Activated CD4-positive, alpha-beta memory T cell treated with anti-CD3 and anti-CD28 coated beads, Interleukin-2, amount 10 ng/mL, durations not matched to agents 7 days and 5 days (primary cell): ENCODE measurements at regions not wholly inside any gene's neighbourhood (a gene's known extent, or its start where the extent isn't known, plus 50 kb on each side); places are given as distances from the start of the nearest gene placed in this dataset.
"Not testable (repeated sequence)": the region's sequence is repeated elsewhere in the genome, so short reads cannot be mapped to it uniquely, and the experiment has no call there.

ENCODE experiments used
- CTCF ChIA-PET: fragments of 350-600 bp; sonication (Branson Sonifier 250); formaldehyde crosslinking; loops from one replicate; lab custom pipeline; 2021; ENCODE audit warnings: antibody characterized with exemption, inconsistent platforms; lab: Charles Lee
- POLR2A ChIA-PET: fragments of 350-600 bp; sonication (Branson Sonifier 250); formaldehyde crosslinking; loops from one replicate; lab custom pipeline; 2021; ENCODE audit warnings: antibody characterized with exemption; lab: Charles Lee
- DNase-seq: peaks from one replicate; pipeline ENCODE4 v3.0.0-alpha.2; 2020
- H3K27ac Mint-ChIP-seq: one replicate; pipeline ENCODE4 v1.8.0; 2021; ENCODE audit warnings: mild to moderate bottlenecking, mixed read lengths
- H3K27me3 Mint-ChIP-seq: one replicate; pipeline ENCODE4 v1.8.0; 2021; ENCODE audit warnings: mixed read lengths
- H3K36me3 Mint-ChIP-seq: one replicate; pipeline ENCODE4 v1.8.0; 2021; ENCODE audit warnings: low read depth, mixed read lengths
- H3K4me1 Mint-ChIP-seq: one replicate; pipeline ENCODE4 v1.8.0; 2021; ENCODE audit warnings: mixed read lengths
- H3K4me3 Mint-ChIP-seq: one replicate; pipeline ENCODE4 v1.8.0; 2021; ENCODE audit warnings: mild to moderate bottlenecking, mixed read lengths
- H3K9me3 Mint-ChIP-seq: one replicate; pipeline ENCODE4 v1.8.0; 2021; ENCODE audit warnings: mixed read lengths

DNA sequence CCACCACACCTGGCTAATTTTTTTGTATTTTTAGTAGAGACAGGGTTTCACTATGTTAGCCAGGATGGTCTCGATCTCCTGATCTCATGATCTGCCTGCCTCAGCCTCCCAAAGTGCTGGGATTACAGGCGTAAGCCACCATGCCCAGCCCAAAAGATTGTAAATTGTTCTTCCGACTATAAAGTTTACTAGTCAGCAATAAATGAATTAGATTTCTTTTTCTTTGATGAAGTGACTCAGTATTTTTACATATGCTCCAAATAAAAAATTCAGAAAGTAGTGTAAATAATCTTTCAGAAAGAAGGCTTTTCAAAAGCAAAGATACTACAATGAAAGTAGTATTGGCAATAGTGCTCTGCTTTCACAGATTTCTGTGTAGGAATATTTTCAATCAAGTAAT, 1680.9 kb downstream of the MRPL39 start:
- H3K4me1 Mint-ChIP-seq: peaks cover 14% of the 10 kb centered on the region
- H3K27ac Mint-ChIP-seq, H3K4me3 Mint-ChIP-seq, DNase-seq, H3K36me3 Mint-ChIP-seq, CTCF ChIA-PET, H3K9me3 Mint-ChIP-seq, POLR2A ChIA-PET, H3K27me3 Mint-ChIP-seq: not testable (repeated sequence)

DNA sequence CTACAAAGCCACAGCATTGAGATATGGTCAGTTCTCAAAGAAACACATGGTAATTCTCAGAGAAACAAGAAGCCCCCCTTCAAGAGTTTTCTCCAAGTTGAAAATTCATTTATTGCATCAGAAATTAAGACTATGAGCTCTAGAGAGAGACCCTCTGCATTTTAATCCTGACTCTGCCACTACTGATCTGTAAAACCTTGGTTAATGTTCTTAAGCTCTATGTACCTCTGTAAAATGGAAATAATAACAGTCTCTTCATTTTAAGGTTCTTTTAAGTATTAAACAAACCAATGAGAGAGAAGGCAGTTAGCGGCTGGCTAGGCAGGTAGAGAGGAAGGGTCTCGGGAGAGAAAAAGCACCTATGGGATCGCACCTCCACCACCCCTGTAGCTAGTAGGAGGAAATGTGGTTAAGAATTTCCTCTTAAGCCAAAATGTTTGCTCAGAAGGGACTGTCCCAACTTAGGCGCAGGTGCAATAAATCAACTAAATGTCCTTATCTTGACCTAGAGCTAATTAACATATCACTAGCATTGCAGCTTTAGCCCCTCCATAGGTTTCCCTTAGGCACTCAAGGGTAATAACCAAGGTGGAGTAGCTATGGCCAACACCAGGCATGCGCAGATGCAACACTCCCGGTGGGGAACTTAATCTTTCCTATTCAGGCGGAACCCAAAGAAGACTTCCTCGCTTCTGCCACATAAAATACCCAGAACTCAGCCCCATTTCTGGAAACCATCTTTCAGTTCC, 1685.4 kb downstream of the MRPL39 start:
- ChIA-PET CTCF (no interaction called here), POLR2A (no interaction called here)
- no peak for DNase-seq
- Mint-ChIP-seq H3K4me3 (no peak overlapping the region), H3K9me3 (peaks cover 2% of the 10 kb centered on the region), H3K27me3 (peaks cover 5% of the 10 kb centered on the region), H3K36me3 (no peaks in the 10 kb centered on the region), H3K4me1 (peaks cover 17% of the 10 kb centered on the region), H3K27ac (no peak overlapping the region)

DNA sequence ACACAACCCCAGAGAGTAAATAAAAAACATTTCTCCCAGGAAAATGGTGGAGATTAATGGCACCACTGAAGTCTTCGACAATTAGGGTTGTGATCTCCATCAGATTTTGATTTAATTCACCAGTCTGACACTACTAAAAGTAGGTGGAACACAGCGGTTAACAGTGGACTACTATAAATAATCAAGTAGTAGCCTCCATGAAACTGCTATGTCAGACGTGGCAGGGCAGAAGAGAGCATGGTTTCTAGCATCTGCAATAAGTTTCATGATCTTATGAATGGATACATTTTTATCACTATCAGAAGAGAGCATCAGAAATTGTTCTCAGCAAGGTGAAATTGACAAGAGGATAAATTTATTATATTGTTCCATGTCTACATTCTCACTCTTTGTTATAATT, 1706.6 kb downstream of the MRPL39 start:
- ChIA-PET POLR2A (no interaction called here), CTCF (no interaction called here)
- H3K4me1 Mint-ChIP-seq: peaks cover 3% of the 10 kb centered on the region
- H3K4me3 Mint-ChIP-seq: no peak overlapping the region
- no peak overlapping the region for H3K27ac Mint-ChIP-seq
- no peaks in the 10 kb centered on the region for H3K27me3 Mint-ChIP-seq
- H3K9me3 Mint-ChIP-seq: peaks cover 3% of the 10 kb centered on the region
- no peaks in the 10 kb centered on the region for H3K36me3 Mint-ChIP-seq
- no peak for DNase-seq

DNA sequence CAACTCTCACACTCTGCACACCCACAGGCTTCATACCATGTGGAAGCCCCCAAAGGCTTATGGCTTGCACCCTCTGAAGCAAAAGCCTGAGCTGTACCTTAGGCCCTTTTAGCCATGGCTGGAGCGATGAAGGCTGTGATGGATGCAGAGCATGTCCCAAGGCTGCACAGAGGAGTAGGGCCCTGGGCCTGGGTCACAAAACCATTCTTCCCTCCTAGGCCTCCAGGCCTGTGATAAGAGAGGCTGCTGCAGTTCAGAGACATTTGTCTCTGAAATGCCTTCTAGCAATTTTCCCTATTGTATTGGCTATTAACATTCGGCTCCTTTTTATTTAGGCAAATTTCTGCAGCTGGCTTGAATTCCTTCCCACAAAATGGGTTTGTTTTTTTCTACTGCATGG, 1707.7 kb downstream of the MRPL39 start:
- no peak for DNase-seq
- CTCF ChIA-PET: no interaction called here
- Mint-ChIP-seq H3K27me3 (no peaks in the 10 kb centered on the region), H3K27ac (no peak overlapping the region), H3K4me1 (no peaks in the 10 kb centered on the region), H3K9me3 (peaks cover 3% of the 10 kb centered on the region), H3K36me3 (no peaks in the 10 kb centered on the region), H3K4me3 (no peak overlapping the region)
- POLR2A ChIA-PET: no interaction called here

DNA sequence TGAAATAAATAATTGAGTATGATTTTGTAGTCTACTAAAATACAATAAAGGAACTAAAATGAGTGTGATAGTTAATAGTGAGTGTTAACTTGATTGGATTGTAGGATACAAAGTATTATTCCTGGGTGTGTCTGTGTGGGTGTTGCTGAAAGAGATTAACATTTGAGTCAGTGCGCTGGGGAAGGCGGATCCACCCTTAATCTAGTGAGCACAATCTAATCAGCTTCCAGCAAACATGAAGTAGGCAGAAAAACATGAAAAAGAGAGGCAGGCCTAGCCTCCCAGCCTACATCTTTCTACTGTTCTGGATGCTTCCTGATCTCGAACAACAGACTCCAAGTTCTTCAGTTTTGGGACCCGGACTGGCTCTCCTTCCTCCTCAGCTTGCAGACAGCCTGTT, 1716.6 kb downstream of the MRPL39 start:
- DNase-seq: no peak
- ChIA-PET CTCF (no interaction called here), POLR2A (no interaction called here)
- no peaks in the 10 kb centered on the region for H3K27me3 Mint-ChIP-seq
- H3K4me3 Mint-ChIP-seq: no peak overlapping the region
- no peaks in the 10 kb centered on the region for H3K36me3 Mint-ChIP-seq
- no peaks in the 10 kb centered on the region for H3K9me3 Mint-ChIP-seq
- peaks cover 7% of the 10 kb centered on the region for H3K4me1 Mint-ChIP-seq
- no peak overlapping the region for H3K27ac Mint-ChIP-seq

DNA sequence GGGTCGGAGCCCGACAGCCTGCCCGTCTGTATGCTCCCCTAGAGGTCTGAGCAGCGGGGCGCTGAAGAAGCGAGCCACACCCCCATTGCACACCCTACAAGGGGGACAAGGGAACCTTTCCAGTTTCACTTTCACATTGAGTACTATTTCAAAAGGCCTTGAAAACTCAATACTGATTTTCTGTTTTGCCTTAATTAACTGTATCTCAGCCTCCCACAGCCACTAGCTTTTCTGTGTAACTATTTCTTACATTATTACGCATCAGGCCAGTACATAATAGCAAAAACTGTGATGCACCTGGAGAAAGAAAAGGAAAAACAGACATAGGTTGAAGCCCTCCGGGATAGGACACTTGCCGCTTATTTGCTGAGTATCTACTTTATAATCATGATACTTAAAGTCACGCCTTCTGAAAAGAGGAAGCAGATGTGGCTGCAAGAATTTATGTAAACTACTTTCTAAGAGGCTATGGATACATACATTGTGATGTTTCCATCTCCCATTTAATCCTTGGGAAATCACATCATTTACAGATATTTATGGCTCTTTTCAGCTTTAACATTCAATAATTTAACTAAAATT, 1719.5 kb downstream of the MRPL39 start:
- ChIA-PET CTCF (no interaction called here), POLR2A (no interaction called here)
- Mint-ChIP-seq H3K27me3 (no peaks in the 10 kb centered on the region), H3K27ac (peak overlapping the region; percentile 22), H3K9me3 (no peaks in the 10 kb centered on the region), H3K4me3 (peak overlapping the region; percentile 64), H3K36me3 (no peaks in the 10 kb centered on the region), H3K4me1 (peaks cover 7% of the 10 kb centered on the region)
- DNase-seq: peak; percentile 45

DNA sequence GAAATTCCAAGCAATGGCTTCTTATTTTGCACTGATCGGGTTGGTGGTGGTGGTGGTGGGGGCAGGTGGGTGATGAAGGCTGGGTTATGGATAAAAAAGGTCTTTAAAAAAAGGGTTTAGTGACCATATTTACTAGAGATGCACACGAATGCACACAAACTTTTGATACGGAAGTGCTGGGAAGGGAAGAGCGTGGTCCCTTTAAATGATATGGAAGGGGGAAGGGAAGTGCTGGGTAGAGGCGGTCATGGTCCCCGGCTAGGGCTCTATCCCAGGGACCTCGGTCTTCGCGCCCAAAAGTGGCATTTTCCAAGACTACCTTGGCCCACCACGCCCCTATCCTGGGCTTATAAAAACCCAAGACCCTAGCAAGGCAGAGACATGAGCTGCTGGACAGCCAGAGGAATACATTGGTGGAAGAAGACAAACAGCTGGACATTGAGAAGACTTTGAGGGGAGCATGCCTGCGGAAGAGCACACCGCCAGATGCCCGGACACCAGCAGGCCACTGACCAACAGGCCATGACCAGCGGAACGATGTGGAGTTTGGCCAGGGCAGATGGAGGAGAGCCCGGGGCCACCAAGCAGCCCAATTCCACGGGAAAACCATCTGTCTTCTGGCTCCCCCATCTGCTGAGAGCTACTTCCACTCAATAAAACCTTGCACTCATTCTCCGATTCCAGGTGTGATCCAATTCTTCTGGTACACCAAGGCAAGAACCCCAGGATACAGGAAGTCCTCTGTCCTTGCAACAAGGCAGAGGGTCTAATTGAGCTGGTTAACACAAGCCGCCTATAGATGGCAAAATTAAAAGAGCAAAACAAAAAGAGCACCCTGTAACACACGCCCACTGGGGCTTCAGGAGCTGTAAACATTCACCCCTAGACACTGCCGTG, 1720.2 kb downstream of the MRPL39 start:
- DNase-seq: no peak
- peak overlapping the region; percentile 64 for H3K4me3 Mint-ChIP-seq
- H3K4me1 Mint-ChIP-seq: peaks cover 7% of the 10 kb centered on the region
- POLR2A ChIA-PET: no interaction called here
- no peaks in the 10 kb centered on the region for H3K27me3 Mint-ChIP-seq
- CTCF ChIA-PET: no interaction called here
- H3K27ac Mint-ChIP-seq: peak overlapping the region; percentile 22
- H3K9me3 Mint-ChIP-seq: no peaks in the 10 kb centered on the region
- H3K36me3 Mint-ChIP-seq: no peaks in the 10 kb centered on the region

DNA sequence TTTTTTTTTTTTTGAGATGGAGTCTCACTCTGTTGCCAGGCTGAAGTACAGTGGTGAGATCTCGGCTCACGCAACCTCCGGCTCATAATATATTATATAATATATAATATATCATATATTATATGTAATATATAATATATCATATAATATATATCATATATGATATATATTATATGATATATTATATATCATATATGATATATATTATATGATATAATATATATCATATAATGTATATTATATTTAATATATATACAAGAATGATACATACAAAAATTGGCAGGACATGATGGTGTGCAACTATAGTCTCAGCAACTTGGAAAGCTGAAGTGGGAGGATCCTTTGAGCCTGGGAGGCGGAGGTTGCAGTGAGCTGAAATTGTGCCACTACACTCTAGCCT, 1725.5 kb downstream of the MRPL39 start:
- H3K4me3 Mint-ChIP-seq: no peak overlapping the region
- no peaks in the 10 kb centered on the region for H3K4me1 Mint-ChIP-seq
- POLR2A ChIA-PET: no interaction called here
- no peak overlapping the region for H3K27ac Mint-ChIP-seq
- CTCF ChIA-PET: no interaction called here
- DNase-seq: no peak
- no peaks in the 10 kb centered on the region for H3K36me3 Mint-ChIP-seq
- no peaks in the 10 kb centered on the region for H3K27me3 Mint-ChIP-seq
- peaks cover 2% of the 10 kb centered on the region for H3K9me3 Mint-ChIP-seq

DNA sequence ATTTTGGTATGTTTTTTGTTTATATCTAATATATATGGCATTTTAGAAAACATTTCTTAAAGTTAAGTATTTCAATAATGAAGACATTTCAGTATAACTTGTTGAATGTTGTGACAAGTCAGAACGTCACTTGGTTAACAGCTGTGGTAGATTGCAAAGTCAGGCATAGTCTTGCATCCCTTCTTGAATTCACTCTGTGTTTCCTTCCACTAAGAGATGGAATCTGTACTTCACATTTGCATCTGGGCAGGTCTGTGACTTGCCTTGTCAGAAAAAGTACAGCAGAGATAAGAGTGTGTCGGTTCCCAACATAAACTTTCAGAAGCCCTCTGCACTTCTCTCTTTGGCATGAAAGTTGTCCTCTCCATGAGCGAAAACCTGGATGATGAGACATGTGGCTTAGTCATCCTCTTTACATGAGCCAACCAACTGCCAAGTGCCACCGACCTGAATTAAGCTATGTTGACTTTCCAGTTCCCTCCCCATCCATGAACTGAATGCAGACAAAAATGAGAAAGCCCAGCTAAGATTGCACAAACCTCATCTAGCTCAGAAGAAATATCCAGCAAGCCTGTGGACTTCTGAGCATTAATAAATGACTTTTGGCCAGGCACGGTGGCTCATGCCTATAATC, 1730.2 kb downstream of the MRPL39 start:
- no peak for DNase-seq
- Mint-ChIP-seq H3K9me3 (peaks cover 2% of the 10 kb centered on the region), H3K36me3 (no peaks in the 10 kb centered on the region), H3K27ac (no peak overlapping the region), H3K4me3 (no peak overlapping the region), H3K27me3 (no peaks in the 10 kb centered on the region), H3K4me1 (no peaks in the 10 kb centered on the region)
- ChIA-PET POLR2A (no interaction called here), CTCF (no interaction called here)

DNA sequence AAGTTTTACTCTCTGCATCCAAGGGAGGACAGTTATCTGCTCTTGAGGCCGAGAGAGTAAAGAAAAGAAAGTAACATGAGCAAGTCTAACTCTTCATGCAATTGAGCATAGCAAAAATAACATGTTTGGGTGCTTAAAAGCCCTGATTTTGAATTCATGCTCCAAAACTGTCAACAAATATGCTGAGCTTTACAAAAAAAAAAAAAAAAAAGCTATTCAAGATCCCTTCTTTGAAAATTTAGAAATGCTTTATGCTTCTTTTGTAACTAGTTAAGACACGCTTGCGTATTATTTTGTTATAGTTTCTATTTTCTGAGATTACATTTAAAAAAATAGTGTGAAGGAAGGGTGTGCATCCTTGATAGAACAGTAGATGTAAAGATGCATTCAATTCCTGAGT, 1733.0 kb downstream of the MRPL39 start:
- peaks cover 2% of the 10 kb centered on the region for H3K9me3 Mint-ChIP-seq
- H3K36me3 Mint-ChIP-seq: no peaks in the 10 kb centered on the region
- no peaks in the 10 kb centered on the region for H3K27me3 Mint-ChIP-seq
- ChIA-PET POLR2A (no interaction called here), CTCF (no interaction called here)
- H3K27ac Mint-ChIP-seq: no peak overlapping the region
- no peaks in the 10 kb centered on the region for H3K4me1 Mint-ChIP-seq
- DNase-seq: no peak
- no peak overlapping the region for H3K4me3 Mint-ChIP-seq

DNA sequence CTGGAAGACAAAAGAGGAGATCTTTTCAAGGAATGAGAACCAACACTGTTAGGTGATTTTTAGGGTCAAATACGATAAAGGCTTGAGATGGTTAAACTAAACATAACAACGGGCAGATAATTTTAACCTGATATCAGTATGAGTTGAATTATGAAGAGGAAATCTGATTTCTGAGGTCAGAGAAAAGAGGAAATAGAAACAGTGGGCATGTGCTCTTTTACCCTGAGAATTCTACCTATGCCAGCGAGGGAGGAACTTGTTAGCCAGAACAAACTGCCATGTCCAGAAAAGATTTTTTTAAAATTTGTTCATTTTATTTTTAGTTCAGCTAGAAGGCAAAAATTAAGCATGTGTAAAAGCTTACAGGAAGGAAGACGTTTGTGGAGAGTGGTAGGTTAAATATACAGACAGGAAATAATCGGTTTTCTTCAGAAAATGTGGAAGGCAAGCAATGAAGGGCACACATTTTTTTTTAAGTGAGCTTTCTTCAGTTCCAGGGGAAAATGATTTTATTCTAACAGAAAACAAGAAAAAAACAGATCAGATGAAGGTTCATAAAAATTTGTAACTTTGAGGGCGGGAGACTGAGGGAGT, 1745.3 kb downstream of the MRPL39 start:
- no peak for DNase-seq
- ChIA-PET POLR2A (interaction anchor here (1.0 kb wide), 1 partner anchor 107 kb away, joined by 3 read pairs; no protein-coding TSS in a partner anchor), CTCF (interaction anchor here (0.6 kb wide), 1 partner anchor 184 kb away, joined by 3 read pairs; no protein-coding TSS in a partner anchor)
- H3K27ac Mint-ChIP-seq: peak overlapping the region; percentile 45
- H3K36me3 Mint-ChIP-seq: no peaks in the 10 kb centered on the region
- H3K27me3 Mint-ChIP-seq: no peaks in the 10 kb centered on the region
- no peaks in the 10 kb centered on the region for H3K9me3 Mint-ChIP-seq
- H3K4me1 Mint-ChIP-seq: peaks cover 17% of the 10 kb centered on the region
- H3K4me3 Mint-ChIP-seq: no peak overlapping the region

DNA sequence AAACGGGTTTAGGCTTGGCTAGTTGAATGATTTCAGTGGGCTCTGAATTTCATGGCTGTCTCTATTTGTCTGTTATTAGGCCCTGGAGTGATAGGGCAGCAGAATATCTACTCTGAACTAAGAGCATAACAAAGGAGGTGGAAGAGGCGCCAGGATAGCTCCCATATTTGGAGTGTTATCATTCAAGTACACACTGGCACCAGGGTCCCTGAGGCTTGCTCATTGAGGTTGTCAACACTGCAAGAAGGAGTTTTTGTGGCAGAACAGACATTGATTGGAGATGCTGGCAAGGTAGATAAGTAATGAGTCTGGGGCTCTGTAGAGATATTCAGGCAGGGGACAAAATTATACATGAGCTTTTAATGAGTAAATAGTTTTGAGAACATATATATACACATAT, 1748.4 kb downstream of the MRPL39 start:
- Mint-ChIP-seq H3K27me3 (no peaks in the 10 kb centered on the region), H3K4me3 (no peak overlapping the region), H3K36me3 (no peaks in the 10 kb centered on the region), H3K4me1 (peaks cover 20% of the 10 kb centered on the region), H3K27ac (no peak overlapping the region), H3K9me3 (no peaks in the 10 kb centered on the region)
- ChIA-PET CTCF (no interaction called here), POLR2A (no interaction called here)
- DNase-seq: no peak
